ENCODE measurements at regions not wholly inside any gene's neighbourhood (a gene's known extent, or its start where the extent isn't known, plus 50 kb on each side); places are given as distances from the start of the nearest gene placed in this dataset.

DNA sequence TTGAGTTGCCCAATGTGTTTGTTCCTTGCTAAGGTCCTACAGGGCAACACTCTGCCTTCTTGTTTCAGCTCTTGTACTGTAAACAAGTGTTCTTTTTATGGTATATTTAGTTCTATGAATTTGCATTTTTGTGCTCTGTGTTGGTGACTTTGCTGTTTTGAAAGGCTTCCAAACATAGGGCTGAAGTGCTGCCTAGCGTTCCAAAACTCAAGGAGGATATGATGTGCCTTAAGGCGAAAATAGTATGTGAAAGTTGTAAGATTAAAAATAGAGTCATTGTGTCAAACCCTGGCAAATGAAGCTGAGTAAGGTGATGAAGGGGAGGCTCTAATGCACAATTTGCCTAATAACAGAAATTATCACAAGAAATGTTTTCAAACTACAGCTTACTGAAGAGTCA, 372.7 kb upstream of the TOM1L1 start (continued):
- TF ChIP-seq ZNF530 (CRISPR knock-in tag; IDR thresholded peaks at IDR 0.05; ENCODE audit: low read depth) (no peak), ZNF34 (CRISPR knock-in tag; IDR thresholded peaks at IDR 0.05; ENCODE audit: borderline replicate concordance) (no peak), ZNF672 (CRISPR knock-in tag; IDR thresholded peaks at IDR 0.05) (no peak), POLR2AphosphoS5 (IDR thresholded peaks at IDR 0.05; ENCODE audit: low read depth, low read length) (no peak)

DNA sequence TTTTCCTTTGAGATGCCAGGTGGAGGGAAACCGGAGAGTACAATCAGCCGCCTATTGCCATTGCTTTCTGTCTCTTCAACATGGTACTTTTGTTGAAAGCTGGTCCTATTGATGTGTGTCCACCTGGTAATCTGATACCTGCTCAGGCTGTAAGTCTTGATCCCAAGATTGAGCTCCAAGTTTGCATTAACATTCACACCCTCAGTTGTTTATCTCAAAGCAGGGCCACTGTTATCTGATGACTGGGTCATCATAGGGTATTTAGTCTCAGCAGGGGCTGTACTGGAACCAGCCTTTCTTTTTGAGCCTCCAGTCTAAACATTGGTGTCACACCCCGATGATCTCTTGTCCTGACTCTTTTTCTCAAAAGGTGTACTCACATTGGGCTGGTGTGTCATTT, 370.3 kb upstream of the TOM1L1 start:
- TF ChIP-seq ZNF33A (CRISPR knock-in tag; IDR thresholded peaks at IDR 0.05; ENCODE audit: borderline replicate concordance) = no peak
- no peak for TF ChIP-seq TAF1 (CRISPR knock-in tag; IDR thresholded peaks at IDR 0.05)
- no peak for TF ChIP-seq NFE2L1 (CRISPR knock-in tag; IDR thresholded peaks at IDR 0.05; ENCODE audit: borderline replicate concordance)
- TF ChIP-seq ZNF773 (CRISPR knock-in tag; IDR thresholded peaks at IDR 0.05; ENCODE audit: borderline replicate concordance) = no peak
- no peak for TF ChIP-seq HOXD1 (CRISPR knock-in tag; IDR thresholded peaks at IDR 0.05)
- no peak for TF ChIP-seq TARDBP (CRISPR knock-in tag; IDR thresholded peaks at IDR 0.05)
- WGBS (ENCODE audit: low lambda C conversion rate) = 25% methylated on average over 3 of the region's 3 CpGs
- intact Hi-C loops (cut with micrococcal nuclease; ENCODE audit: unreplicated experiment) (no loop called here), in situ Hi-C loops (cut with HindIII; ENCODE audit: extremely low pct_ligation_motif_present, low pct_unique_long_range_greater_than_20kb) (no loop called here)
- ATAC-seq (no peak), DNase-seq (ENCODE audit: low spot score) (no peak), FAIRE-seq (no peak)
- Histone ChIP-seq H4K20me1 (ENCODE audit: insufficient read depth, low read length) (no peaks in the 10 kb centered on the region), H3K4me2 (ENCODE audit: low read depth, low read length) (no peak overlapping the region), H3K79me2 (ENCODE audit: insufficient read depth, low read length) (no peaks in the 10 kb centered on the region), H3K4me3 (replicated peaks in 1 of 3; ENCODE audit: insufficient read depth in 1 of 3, low read depth in 2 of 3, low read length in 3 of 3) (no peak overlapping the region), H3K9ac (ENCODE audit: insufficient read depth, low read depth, low read length) (no peak overlapping the region), H3K9me3 (ENCODE audit: low read length) (peaks cover 42% of the 10 kb centered on the region), H3K36me3 (replicated peaks in 1 of 2; ENCODE audit: control insufficient read depth in 1 of 2, insufficient read depth in 2 of 2, low read length in 2 of 2) (no peaks in the 10 kb centered on the region), H3K4me1 (ENCODE audit: insufficient read depth, low read length) (no peaks in the 10 kb centered on the region), H2AFZ (ENCODE audit: low read length) (no peak overlapping the region), H3K27me3 (ENCODE audit: control insufficient read depth in 1 of 2, insufficient read depth in 2 of 2, low read length in 2 of 2) (no peaks in the 10 kb centered on the region), H3K27ac (ENCODE audit: extremely low read length, insufficient read depth, low read length) (no peak overlapping the region)
- ChIA-PET CTCF (ENCODE audit: low intra/inter-chr PET ratio, low total read pairs) (no interaction called here), POLR2A (no interaction called here)
- BruUV-seq (replicated peaks) = no TSS peak

DNA sequence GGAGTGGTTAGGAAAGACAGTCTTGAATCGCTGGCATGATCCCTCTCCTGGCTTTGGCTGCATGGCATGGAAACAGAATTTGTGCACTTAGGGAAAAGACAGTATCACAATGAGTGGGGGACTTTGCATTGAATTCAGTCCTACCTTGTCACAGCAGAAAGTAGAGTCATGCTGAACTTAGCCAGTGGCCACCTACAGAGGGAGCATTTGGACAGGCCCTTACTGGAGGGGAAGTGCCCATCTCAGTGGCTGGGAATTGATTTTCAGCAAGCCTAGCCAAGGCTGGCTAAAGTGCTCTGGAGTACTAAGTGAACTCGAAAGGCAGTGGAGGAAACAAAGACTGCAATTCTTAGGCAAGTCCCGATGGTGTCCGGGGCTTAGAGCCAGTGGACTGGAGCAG, 364.3 kb upstream of the TOM1L1 start:
- ChIA-PET POLR2A (no interaction called here), CTCF (ENCODE audit: low intra/inter-chr PET ratio, low total read pairs) (no interaction called here)
- no peak overlapping the region for H3K9ac ChIP-seq (ENCODE audit: insufficient read depth, low read depth, low read length)
- H3K4me2 ChIP-seq (ENCODE audit: low read depth, low read length) = no peak overlapping the region
- no peaks in the 10 kb centered on the region for H3K4me1 ChIP-seq (ENCODE audit: insufficient read depth, low read length)
- H3K36me3 ChIP-seq (replicated peaks in 1 of 2; ENCODE audit: control insufficient read depth in 1 of 2, insufficient read depth in 2 of 2, low read length in 2 of 2) = no peaks in the 10 kb centered on the region
- WGBS (ENCODE audit: low lambda C conversion rate) = 20% methylated on average over 4 of the region's 4 CpGs
- no peak overlapping the region for H2AFZ ChIP-seq (ENCODE audit: low read length)
- ATAC-seq = no peak
- no peaks in the 10 kb centered on the region for H3K79me2 ChIP-seq (ENCODE audit: insufficient read depth, low read length)
- no peaks in the 10 kb centered on the region for H3K27me3 ChIP-seq (ENCODE audit: control insufficient read depth in 1 of 2, insufficient read depth in 2 of 2, low read length in 2 of 2)
- no peaks in the 10 kb centered on the region for H4K20me1 ChIP-seq (ENCODE audit: insufficient read depth, low read length)
- intact Hi-C loops (cut with micrococcal nuclease; ENCODE audit: unreplicated experiment) = no loop called here
- no peak for FAIRE-seq
- H3K27ac ChIP-seq (ENCODE audit: extremely low read length, insufficient read depth, low read length) = no peak overlapping the region
- peaks cover 45% of the 10 kb centered on the region for H3K9me3 ChIP-seq (ENCODE audit: low read length)
- in situ Hi-C loops (cut with HindIII; ENCODE audit: extremely low pct_ligation_motif_present, low pct_unique_long_range_greater_than_20kb) = no loop called here
- DNase-seq (ENCODE audit: low spot score) = no peak
- no peak overlapping the region for H3K4me3 ChIP-seq (replicated peaks in 1 of 3; ENCODE audit: insufficient read depth in 1 of 3, low read depth in 2 of 3, low read length in 3 of 3)
- no TSS peak for BruUV-seq (replicated peaks)
- TF ChIP-seq EHMT2 (IDR thresholded peaks at IDR 0.05; ENCODE audit: borderline replicate concordance, low read depth, low read length) (no peak), ZNF570 (CRISPR knock-in tag; IDR thresholded peaks at IDR 0.05; ENCODE audit: borderline replicate concordance) (no peak), HNRNPK (IDR thresholded peaks at IDR 0.05; ENCODE audit: low read depth, low read length, poor library complexity, severe bottlenecking) (no peak), ZNF253 (CRISPR knock-in tag; IDR thresholded peaks at IDR 0.05; ENCODE audit: borderline replicate concordance) (no peak), BORCS8-MEF2B (CRISPR knock-in tag; IDR thresholded peaks at IDR 0.05) (no peak), RFXANK (CRISPR knock-in tag; IDR thresholded peaks at IDR 0.05) (no peak), ZNF24 (IDR thresholded peaks at IDR 0.05) (no peak), ZNF567 (CRISPR knock-in tag; IDR thresholded peaks at IDR 0.05; ENCODE audit: borderline replicate concordance) (no peak), SIX4 (CRISPR knock-in tag; IDR thresholded peaks at IDR 0.05) (no peak), TP53 (CRISPR knock-in tag; conservative IDR thresholded peaks at IDR 0.05) (no peak), ZNF34 (CRISPR knock-in tag; IDR thresholded peaks at IDR 0.05; ENCODE audit: borderline replicate concordance) (no peak), POLR2A (IDR thresholded peaks at IDR 0.05; ENCODE audit: insufficient read depth in 1 of 2, low read depth in 2 of 2, low read length in 2 of 2) (no peak)
- TF ChIP-seq, protein P1, sequence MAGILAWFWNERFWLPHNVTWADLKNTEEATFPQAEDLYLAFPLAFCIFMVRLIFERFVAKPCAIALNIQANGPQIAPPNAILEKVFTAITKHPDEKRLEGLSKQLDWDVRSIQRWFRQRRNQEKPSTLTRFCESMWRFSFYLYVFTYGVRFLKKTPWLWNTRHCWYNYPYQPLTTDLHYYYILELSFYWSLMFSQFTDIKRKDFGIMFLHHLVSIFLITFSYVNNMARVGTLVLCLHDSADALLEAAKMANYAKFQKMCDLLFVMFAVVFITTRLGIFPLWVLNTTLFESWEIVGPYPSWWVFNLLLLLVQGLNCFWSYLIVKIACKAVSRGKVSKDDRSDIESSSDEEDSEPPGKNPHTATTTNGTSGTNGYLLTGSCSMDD (CRISPR knock-in tag; IDR thresholded peaks at IDR 0.05) = no peak
